C4-2B (cell line): ENCODE measurements at regions not wholly inside any gene's neighbourhood (a gene's known extent, or its start where the extent isn't known, plus 50 kb on each side); places are given as distances from the start of the nearest gene placed in this dataset.

Source experiments
- H3K27ac ChIP-seq: fragments of 450-650 bp; 2 replicates; pipeline ENCODE4 v1.5.1; 2017
- CTCF ChIP-seq: fragments of 450-650 bp; conservative IDR thresholded peaks from 2 replicates; pipeline ENCODE4 v1.5.1; 2017; ENCODE audit warnings: mild to moderate bottlenecking
- ZFX ChIP-seq: fragments of 450-650 bp; IDR thresholded peaks from 2 replicates; pipeline ENCODE4 v1.6.1; 2017

- no peak for TF ChIP-seq CTCF
- no peak for TF ChIP-seq ZFX
- H3K27ac ChIP-seq: no peak overlapping the region
These were observed 132.3 kb downstream of the FCRL5 start for GRCh38 chr1:157419845-157420542.

- TF ChIP-seq CTCF (no peak), ZFX (no peak)
- H3K27ac ChIP-seq: no peak overlapping the region
These were observed 133.7 kb downstream of the FCRL5 start for GRCh38 chr1:157418659-157419058.

- no peak overlapping the region for H3K27ac ChIP-seq
These were observed 134.1 kb downstream of the FCRL5 start for GRCh38 chr1:157418231-157418630.

GRCh38 chr1:157415661-157416060, 136.7 kb downstream of the FCRL5 start:
- TF ChIP-seq CTCF (no peak), ZFX (no peak)
- no peak overlapping the region for H3K27ac ChIP-seq

More at GRCh38 chr1:157418231-157418630, 134.1 kb downstream of the FCRL5 start:
- TF ChIP-seq ZFX (no peak), CTCF (no peak)

- H3K27ac ChIP-seq: no peak overlapping the region
- TF ChIP-seq CTCF (no peak), ZFX (no peak)
These were observed 140.0 kb downstream of the FCRL5 start for GRCh38 chr1:157412308-157412707.

- TF ChIP-seq ZFX (no peak), CTCF (no peak)
- no peak overlapping the region for H3K27ac ChIP-seq
These were observed 140.5 kb downstream of the FCRL5 start for GRCh38 chr1:157411769-157412168.

GRCh38 chr1:157411064-157411463, 141.3 kb downstream of the FCRL5 start:
- no peak overlapping the region for H3K27ac ChIP-seq
- TF ChIP-seq CTCF (no peak), ZFX (no peak)
